ENCODE measurements at regions not wholly inside any gene's neighbourhood (a gene's known extent, or its start where the extent isn't known, plus 50 kb on each side); places are given as distances from the start of the nearest gene placed in this dataset.

DNA sequence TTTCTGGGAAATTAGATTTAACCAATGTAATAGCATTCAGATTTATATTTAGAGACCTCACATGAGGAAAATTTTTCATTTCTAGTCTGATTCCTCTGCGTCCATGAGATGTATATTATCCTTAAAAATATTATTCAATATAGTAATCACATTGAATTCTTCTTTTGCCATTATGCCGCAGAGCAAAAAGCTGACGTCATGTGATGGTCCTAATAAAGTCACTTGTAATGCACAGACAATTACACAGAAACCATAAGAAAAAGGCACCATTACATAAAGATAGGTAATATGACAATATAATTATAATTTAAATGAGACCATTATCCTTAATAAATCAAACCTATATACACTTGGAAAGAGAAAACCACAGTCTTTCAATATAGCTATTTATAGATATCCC, 1021.5 kb downstream of the PCDH9 start:
- Histone ChIP-seq H3K9me3 (ENCODE audit: insufficient read depth, low read depth, low read length) (no peaks in the 10 kb centered on the region), H3K9me2 (replicated peaks; ENCODE audit: low read depth, low read length) (no peaks in the 10 kb centered on the region), H3K4me2 (ENCODE audit: low read depth, low read length, poor library complexity, severe bottlenecking) (no peak overlapping the region), H2AFZ (ENCODE audit: low read length) (no peak overlapping the region), H3K9ac (ENCODE audit: low read depth, low read length, poor library complexity, severe bottlenecking) (no peak overlapping the region), H3K27me3 (ENCODE audit: insufficient read depth, low read length, poor library complexity, severe bottlenecking) (no peaks in the 10 kb centered on the region), H3K36me3 (ENCODE audit: insufficient read depth, low read length) (no peaks in the 10 kb centered on the region), H4K20me1 (ENCODE audit: insufficient read depth, low read length, poor library complexity, severe bottlenecking) (no peaks in the 10 kb centered on the region), H3K4me1 (ENCODE audit: insufficient read depth, low read length, poor library complexity, severe bottlenecking) (no peaks in the 10 kb centered on the region), H3K79me2 (ENCODE audit: insufficient read depth, low read length) (no peaks in the 10 kb centered on the region), H3F3A (ENCODE audit: low read depth) (no peaks in the 10 kb centered on the region), H3K4me3 (ENCODE audit: low read length, poor library complexity, severe bottlenecking) (no peak overlapping the region)
- no peak for TF ChIP-seq EZH2phosphoT487 (IDR thresholded peaks at IDR 0.05; ENCODE audit: borderline replicate concordance)
- TF ChIP-seq CTCF (conservative IDR thresholded peaks at IDR 0.05; ENCODE audit: low read length): no peak

DNA sequence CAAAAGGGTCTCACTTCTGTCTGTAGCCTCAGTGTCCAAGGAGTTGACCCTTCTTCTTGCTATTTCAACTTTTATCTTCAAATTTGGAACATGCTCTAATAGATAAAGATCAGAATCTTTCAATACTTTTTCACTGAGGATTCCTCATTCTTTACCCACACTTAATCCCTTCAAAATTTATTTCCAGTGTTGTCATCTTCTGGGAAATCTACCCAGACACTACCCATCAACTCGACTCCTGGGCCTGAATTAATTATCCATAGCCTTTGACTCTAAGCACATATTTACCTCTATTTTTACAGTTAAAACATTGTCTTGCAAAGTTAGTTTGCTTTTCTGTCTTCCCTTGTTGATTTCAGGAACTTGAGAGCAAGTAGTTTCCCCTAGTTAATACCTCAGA, 1022.5 kb downstream of the PCDH9 start:
- Histone ChIP-seq H3K4me1 (ENCODE audit: insufficient read depth, low read length, poor library complexity, severe bottlenecking) (no peaks in the 10 kb centered on the region), H3K9me2 (replicated peaks; ENCODE audit: low read depth, low read length) (no peaks in the 10 kb centered on the region), H2AFZ (ENCODE audit: low read length) (no peak overlapping the region), H3K36me3 (ENCODE audit: insufficient read depth, low read length) (no peaks in the 10 kb centered on the region), H3K4me2 (ENCODE audit: low read depth, low read length, poor library complexity, severe bottlenecking) (no peak overlapping the region), H3F3A (ENCODE audit: low read depth) (no peaks in the 10 kb centered on the region), H3K4me3 (ENCODE audit: low read length, poor library complexity, severe bottlenecking) (no peak overlapping the region), H3K9ac (ENCODE audit: low read depth, low read length, poor library complexity, severe bottlenecking) (no peak overlapping the region), H3K79me2 (ENCODE audit: insufficient read depth, low read length) (no peaks in the 10 kb centered on the region), H4K20me1 (ENCODE audit: insufficient read depth, low read length, poor library complexity, severe bottlenecking) (no peaks in the 10 kb centered on the region), H3K9me3 (ENCODE audit: insufficient read depth, low read depth, low read length) (no peaks in the 10 kb centered on the region), H3K27me3 (ENCODE audit: insufficient read depth, low read length, poor library complexity, severe bottlenecking) (no peaks in the 10 kb centered on the region)
- no peak for TF ChIP-seq EZH2phosphoT487 (IDR thresholded peaks at IDR 0.05; ENCODE audit: borderline replicate concordance)
- TF ChIP-seq CTCF (conservative IDR thresholded peaks at IDR 0.05; ENCODE audit: low read length): no peak

- Histone ChIP-seq H3F3A (ENCODE audit: low read depth) (no peaks in the 10 kb centered on the region), H4K20me1 (ENCODE audit: insufficient read depth, low read length, poor library complexity, severe bottlenecking) (no peaks in the 10 kb centered on the region), H3K4me3 (ENCODE audit: low read length, poor library complexity, severe bottlenecking) (no peak overlapping the region), H3K9ac (ENCODE audit: low read depth, low read length, poor library complexity, severe bottlenecking) (no peak overlapping the region), H2AFZ (ENCODE audit: low read length) (no peak overlapping the region), H3K79me2 (ENCODE audit: insufficient read depth, low read length) (no peaks in the 10 kb centered on the region), H3K36me3 (ENCODE audit: insufficient read depth, low read length) (no peaks in the 10 kb centered on the region), H3K4me2 (ENCODE audit: low read depth, low read length, poor library complexity, severe bottlenecking) (no peak overlapping the region), H3K9me2 (replicated peaks; ENCODE audit: low read depth, low read length) (no peaks in the 10 kb centered on the region), H3K9me3 (ENCODE audit: insufficient read depth, low read depth, low read length) (no peaks in the 10 kb centered on the region), H3K4me1 (ENCODE audit: insufficient read depth, low read length, poor library complexity, severe bottlenecking) (no peaks in the 10 kb centered on the region), H3K27me3 (ENCODE audit: insufficient read depth, low read length, poor library complexity, severe bottlenecking) (no peaks in the 10 kb centered on the region)
- TF ChIP-seq CTCF (conservative IDR thresholded peaks at IDR 0.05; ENCODE audit: low read length): no peak
These were observed 1024.3 kb downstream of the PCDH9 start for GRCh38 chr13:66205807-66206206.

All from Loucy (cell line).